ENCODE measurements at regions not wholly inside any gene's neighbourhood (a gene's known extent, or its start where the extent isn't known, plus 50 kb on each side); places are given as distances from the start of the nearest gene placed in this dataset.

GRCh38 chr1:199333180-199333579 is 694.3 kb upstream of the NR5A2 start:
- no peak for DNase-seq

GRCh38 chr1:199335496-199335895 is 692.0 kb upstream of the NR5A2 start:
- DNase-seq: no peak

GRCh38 chr1:199336745-199337640 is 690.5 kb upstream of the NR5A2 start:
- no peak for DNase-seq

- DNase-seq: no peak
Observed at GRCh38 chr1:199338760-199339159, 688.8 kb upstream of the NR5A2 start.

GRCh38 chr1:199352351-199352750 is 675.2 kb upstream of the NR5A2 start:
- no peak for DNase-seq

GRCh38 chr1:199353906-199354305 is 673.6 kb upstream of the NR5A2 start:
- DNase-seq: no peak

- no peak for DNase-seq
Observed at GRCh38 chr1:199356561-199356960, 670.9 kb upstream of the NR5A2 start.

- no peak for DNase-seq
Observed at GRCh38 chr1:199357599-199357998, 669.9 kb upstream of the NR5A2 start.

- DNase-seq: no peak
Observed at GRCh38 chr1:199362996-199363395, 664.5 kb upstream of the NR5A2 start.

- no peak for DNase-seq
Observed at GRCh38 chr1:199373139-199373538, 654.4 kb upstream of the NR5A2 start.

- DNase-seq: no peak
Observed at GRCh38 chr1:199377211-199377610, 650.3 kb upstream of the NR5A2 start.

- DNase-seq: no peak
Observed at GRCh38 chr1:199383793-199384192, 643.7 kb upstream of the NR5A2 start.

GRCh38 chr1:199394856-199395255 is 632.7 kb upstream of the NR5A2 start:
- DNase-seq: no peak

GRCh38 chr1:199396456-199396855 is 631.1 kb upstream of the NR5A2 start:
- DNase-seq: no peak

GRCh38 chr1:199399996-199400724 is 627.4 kb upstream of the NR5A2 start:
- no peak for DNase-seq

- DNase-seq: no peak
Observed at GRCh38 chr1:199403531-199404116, 623.9 kb upstream of the NR5A2 start.

GRCh38 chr1:199404191-199404590 is 623.3 kb upstream of the NR5A2 start:
- DNase-seq: no peak

- DNase-seq: no peak
Observed at GRCh38 chr1:199404976-199405375, 622.5 kb upstream of the NR5A2 start.

GRCh38 chr1:199405634-199406196 is 621.8 kb upstream of the NR5A2 start:
- DNase-seq: no peak

- no peak for DNase-seq
Observed at GRCh38 chr1:199410462-199410861, 617.0 kb upstream of the NR5A2 start.

GRCh38 chr1:199411506-199411905 is 616.0 kb upstream of the NR5A2 start:
- DNase-seq: no peak

- no peak for DNase-seq
Observed at GRCh38 chr1:199422206-199422605, 605.3 kb upstream of the NR5A2 start.
